ENCODE measurements at regions not wholly inside any gene's neighbourhood (a gene's known extent, or its start where the extent isn't known, plus 50 kb on each side); places are given as distances from the start of the nearest gene placed in this dataset.
"Not testable (repeated sequence)": the region's sequence is repeated elsewhere in the genome, so short reads cannot be mapped to it uniquely, and the experiment has no call there.

DNA sequence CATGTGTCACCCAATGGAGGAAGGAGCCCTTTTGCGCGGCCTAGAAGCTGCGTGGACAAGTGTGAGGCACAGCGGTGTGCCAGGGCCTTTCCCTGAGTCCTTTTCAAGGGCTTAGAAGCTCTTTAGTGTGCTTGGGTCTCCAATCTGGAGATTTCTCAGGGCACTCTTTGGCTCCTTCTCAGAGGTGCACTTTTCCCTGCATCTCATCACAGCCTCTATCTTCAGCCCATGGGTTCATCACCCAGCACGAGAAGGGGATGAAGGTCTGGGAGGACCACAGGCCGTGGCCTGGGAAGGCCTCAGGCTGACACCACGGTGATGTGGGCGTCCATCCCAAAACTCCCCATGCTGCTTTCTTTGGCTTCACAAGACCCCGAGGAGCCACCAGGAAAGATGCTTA lies 233.4 kb downstream of the TEX36 start:
- no peak for DNase-seq

DNA sequence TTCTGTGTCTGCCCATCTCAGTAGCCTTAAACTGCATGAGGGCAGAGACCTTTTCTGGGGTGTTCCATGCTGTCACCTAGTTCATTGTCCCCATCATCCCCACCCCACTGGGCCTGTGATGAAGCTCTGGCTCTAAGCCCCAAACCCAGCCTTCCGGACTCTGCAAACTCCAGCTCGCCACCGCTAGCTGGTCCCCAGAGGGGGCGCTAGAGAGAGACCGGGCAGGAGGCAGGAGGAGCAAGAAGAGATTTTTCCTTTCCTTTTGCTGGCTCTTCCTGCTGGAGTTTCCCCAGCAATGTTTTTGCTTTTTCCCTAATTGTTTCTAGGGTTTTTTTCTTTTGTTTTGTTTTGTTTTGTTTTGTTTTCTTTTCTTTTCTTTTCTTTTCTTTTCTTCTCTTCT lies 234.4 kb downstream of the TEX36 start:
- DNase-seq: no peak

DNA sequence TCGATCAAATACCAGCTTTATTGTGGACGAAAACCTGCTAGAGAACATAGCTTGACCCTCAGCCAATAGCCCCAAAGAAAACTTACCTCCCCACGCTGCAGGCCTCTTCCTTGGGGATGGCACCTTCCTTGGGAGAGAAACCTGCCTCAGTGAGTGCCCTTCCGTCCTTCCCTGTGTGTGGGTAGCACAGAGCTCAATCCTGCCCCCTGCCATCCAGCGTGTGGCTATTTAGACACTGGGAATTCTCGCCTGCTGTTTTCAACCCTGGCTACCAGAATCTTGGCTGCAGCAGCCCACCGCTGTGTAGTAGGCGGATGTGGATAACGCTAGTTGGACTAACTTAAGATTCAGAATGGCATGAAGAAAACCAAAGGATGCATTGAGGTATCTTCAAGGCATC lies 238.2 kb downstream of the TEX36 start:
- DNase-seq: no peak

GRCh38 chr10:125442856-125443540 lies 240.0 kb downstream of the TEX36 start:
- DNase-seq: no peak

GRCh38 chr10:125441151-125441550 lies 241.8 kb downstream of the TEX36 start:
- no peak for DNase-seq

- DNase-seq: no peak
These were observed 251.8 kb downstream of the TEX36 start for GRCh38 chr10:125431149-125431548.

DNA sequence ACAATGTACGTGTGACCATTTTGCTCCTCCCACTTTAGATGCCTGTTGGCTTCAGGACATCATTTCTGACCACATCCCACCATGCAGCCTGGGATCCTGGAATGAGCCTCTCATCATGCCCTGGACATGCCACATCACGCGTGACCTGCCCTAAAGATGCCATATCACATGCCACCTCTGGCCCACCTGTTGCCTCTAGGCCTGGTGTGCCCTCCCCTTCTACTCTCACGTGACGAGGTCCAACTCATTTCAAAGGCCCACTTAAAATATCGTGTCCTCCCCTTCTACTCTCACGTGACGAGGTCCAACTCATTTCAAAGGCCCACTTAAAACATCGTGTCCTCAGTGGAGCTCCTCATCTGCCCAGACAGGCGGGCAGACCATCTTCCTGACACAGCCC lies 254.9 kb downstream of the TEX36 start:
- DNase-seq: no peak

DNA sequence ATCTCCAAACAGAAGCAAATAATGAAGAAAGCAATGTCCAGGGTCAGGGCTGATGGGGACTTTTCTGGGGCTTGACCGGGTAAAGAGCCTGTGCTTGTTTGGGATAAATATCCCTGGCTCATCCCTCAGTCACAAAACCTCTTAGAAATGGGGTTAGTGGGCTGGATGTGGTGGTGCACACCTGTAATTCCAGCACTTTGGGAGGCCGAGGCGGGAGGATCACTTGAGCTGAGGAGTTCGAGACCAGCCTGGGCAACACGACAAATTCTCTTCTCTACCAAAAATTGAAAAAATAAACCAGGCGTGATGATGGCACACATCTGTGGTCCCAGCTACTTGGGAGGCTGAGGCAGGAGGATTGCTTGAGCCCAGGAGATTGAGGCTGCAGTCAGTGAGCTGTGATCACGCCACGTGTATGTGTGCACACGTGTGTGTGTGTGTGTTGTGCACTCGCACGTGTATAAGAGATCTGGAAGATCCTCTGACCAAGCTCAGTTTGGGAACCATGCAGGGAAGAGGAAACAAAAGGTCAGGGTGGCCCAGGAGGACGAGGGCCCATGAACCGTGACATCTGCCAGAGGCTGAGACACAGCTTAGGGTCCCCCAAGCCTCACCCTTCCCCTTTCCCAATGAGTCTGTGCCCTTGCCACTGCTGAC lies 258.6 kb downstream of the TEX36 start:
- no peak for DNase-seq

DNA sequence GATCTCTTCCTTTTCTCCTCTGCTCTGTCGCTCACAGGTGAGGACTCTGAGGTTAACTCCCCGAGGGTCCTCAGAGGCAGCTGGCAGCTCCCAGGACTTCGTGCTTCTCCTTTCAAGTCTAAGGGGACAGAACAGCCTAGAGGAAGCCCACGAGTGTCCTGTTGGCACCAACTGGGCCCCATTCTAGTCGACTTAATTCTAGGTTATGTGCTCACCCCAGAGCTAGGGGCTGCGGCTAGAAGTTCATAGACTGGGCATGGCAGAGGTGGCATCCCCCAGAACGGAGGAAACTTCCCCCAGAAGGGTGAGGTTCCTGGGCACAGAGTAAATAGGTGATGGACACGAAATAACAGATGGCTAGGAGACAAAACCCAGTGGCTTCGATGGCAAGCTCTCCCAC lies 259.4 kb downstream of the TEX36 start:
- DNase-seq: no peak

GRCh38 chr10:125419831-125420230 lies 259.5 kb upstream of the CTBP2 start:
- DNase-seq: no peak

- DNase-seq: no peak
These were observed 258.8 kb upstream of the CTBP2 start for GRCh38 chr10:125419146-125419545.

GRCh38 chr10:125417605-125418004 lies 257.2 kb upstream of the CTBP2 start:
- no peak for DNase-seq

GRCh38 chr10:125415964-125416363 lies 255.6 kb upstream of the CTBP2 start:
- no peak for DNase-seq

- no peak for DNase-seq
These were observed 254.8 kb upstream of the CTBP2 start for GRCh38 chr10:125415006-125415633.

GRCh38 chr10:125411724-125412123 lies 251.4 kb upstream of the CTBP2 start:
- DNase-seq: no peak

- no peak for DNase-seq
These were observed 249.4 kb upstream of the CTBP2 start for GRCh38 chr10:125409756-125410155.

- no peak for DNase-seq
These were observed 247.2 kb upstream of the CTBP2 start for GRCh38 chr10:125407557-125407956.

DNA sequence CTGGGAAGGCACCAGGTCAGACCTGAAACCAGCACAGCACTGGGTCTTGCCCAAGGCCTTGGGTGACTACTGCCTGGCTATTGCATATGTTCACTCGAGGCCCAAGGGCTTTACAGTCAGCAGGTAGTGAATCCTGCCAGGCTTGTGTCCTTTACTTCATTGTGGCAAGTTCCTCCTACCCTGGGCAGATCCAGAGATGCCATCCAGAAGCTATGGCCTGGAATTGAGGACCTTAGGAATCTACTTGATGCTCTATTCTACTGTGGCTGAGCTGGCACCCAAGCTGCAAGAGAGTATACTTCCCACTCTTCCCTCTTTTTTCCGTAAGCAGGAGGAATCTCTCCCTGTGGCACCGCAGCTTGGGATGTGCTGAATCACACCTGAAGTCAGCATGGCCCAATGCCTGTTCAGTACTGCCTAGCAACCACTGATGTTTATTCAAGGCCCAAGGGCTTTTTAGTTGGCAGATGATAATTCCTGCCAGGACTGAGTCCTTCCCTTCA lies 246.7 kb upstream of the CTBP2 start:
- no peak for DNase-seq

GRCh38 chr10:125404902-125405301 lies 244.5 kb upstream of the CTBP2 start:
- DNase-seq: not testable (repeated sequence)

DNA sequence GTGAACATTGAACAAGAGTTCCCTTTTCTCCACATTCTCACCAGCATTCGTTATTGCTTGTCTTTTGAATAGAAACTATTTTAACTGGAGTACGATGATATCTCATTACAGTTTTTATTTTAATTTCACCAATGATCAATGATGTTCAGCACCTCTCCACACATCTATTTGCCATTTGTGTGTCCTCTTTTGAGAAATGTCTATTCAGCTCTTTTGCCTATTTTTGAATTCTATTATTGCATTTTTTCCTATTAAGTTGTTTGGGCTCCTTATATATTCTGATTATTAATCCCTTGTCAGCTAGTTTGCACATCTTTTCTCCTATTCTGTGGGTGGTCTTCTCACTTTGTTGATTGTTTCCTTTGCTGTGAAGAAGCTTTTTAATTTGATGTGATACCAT lies 241.1 kb upstream of the CTBP2 start:
- DNase-seq: no peak

- no peak for DNase-seq
These were observed 238.9 kb upstream of the CTBP2 start for GRCh38 chr10:125399289-125399688.

DNA sequence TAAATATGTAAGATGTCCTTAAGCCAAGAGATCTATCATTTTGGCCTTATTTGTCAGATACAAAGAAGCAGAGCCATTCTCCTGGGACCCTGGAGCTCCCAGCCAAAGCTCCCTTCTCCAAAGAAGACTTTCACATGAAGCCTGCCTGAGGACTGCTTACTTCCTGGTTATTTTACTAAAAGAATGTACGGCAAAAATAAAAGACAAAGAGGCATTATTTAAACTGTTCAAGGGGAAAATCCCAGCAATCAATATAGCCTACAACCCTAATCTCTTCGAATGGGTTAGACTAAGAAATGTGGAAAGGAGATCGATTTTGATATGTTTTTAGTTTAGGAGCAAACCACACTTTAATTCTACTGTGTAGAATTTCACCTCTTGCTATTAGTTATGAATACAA lies 237.9 kb upstream of the CTBP2 start:
- DNase-seq: no peak

DNA sequence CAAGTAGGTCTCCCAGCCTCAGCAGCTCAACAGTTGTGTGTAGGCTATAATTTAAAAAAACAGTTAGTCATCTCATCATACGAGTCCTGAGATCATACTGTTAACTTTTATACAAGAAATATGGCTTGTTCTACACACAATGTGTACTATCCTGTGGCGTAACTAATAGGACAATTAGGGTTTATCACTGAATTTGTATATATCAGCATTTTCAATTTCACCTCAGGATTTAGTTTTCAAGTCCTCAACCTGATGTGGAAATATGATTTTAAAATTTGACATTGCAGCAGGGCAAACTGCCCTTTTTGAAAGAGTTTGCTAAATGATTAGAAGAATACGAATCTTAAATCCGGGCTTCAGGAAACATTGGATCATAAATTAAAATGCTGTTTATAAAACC lies 237.2 kb upstream of the CTBP2 start:
- DNase-seq: no peak

- DNase-seq: no peak
These were observed 236.3 kb upstream of the CTBP2 start for GRCh38 chr10:125396676-125397075.
